ENCODE measurements at regions not wholly inside any gene's neighbourhood (a gene's known extent, or its start where the extent isn't known, plus 50 kb on each side); places are given as distances from the start of the nearest gene placed in this dataset.

DNA sequence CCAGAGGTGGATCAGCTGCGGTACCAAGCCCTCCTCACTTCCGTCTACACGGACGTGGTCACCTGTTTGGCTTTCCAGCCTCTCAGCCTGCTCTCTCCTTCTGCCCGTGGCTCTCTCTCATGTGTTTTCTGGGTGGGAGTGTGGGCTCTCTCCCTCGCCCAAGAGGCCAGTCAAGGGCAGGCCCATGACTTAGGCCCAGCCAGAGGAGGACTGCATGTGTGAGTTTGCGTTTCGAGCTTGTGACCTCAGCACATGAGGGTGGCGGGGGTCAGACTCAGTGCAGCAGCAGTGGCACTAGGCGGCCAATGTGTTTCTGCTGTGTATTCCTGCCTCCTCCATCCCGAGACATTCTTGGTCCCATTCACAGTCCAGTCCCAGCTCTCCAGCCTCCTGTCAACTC, 82.5 kb upstream of the SMIM23 start:
- no peaks in the 10 kb centered on the region for H3K36me3 ChIP-seq
- 93 to 94% methylated on average over 11 of the region's 11 CpGs for WGBS, 2 donors
- DNase-seq (no peak), ATAC-seq (no peak)
- TF ChIP-seq, protein P1, sequence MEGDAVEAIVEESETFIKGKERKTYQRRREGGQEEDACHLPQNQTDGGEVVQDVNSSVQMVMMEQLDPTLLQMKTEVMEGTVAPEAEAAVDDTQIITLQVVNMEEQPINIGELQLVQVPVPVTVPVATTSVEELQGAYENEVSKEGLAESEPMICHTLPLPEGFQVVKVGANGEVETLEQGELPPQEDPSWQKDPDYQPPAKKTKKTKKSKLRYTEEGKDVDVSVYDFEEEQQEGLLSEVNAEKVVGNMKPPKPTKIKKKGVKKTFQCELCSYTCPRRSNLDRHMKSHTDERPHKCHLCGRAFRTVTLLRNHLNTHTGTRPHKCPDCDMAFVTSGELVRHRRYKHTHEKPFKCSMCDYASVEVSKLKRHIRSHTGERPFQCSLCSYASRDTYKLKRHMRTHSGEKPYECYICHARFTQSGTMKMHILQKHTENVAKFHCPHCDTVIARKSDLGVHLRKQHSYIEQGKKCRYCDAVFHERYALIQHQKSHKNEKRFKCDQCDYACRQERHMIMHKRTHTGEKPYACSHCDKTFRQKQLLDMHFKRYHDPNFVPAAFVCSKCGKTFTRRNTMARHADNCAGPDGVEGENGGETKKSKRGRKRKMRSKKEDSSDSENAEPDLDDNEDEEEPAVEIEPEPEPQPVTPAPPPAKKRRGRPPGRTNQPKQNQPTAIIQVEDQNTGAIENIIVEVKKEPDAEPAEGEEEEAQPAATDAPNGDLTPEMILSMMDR (IDR thresholded peaks at IDR 0.05), result no peak
- H3K4me3 ChIP-seq, result no peak overlapping the region
- peaks cover 0 to 23% (median 0%) of the 10 kb centered on the region in 9 donors for H3K4me1 ChIP-seq
- H3K27me3 ChIP-seq, result no peaks in the 10 kb centered on the region
- no peak overlapping the region for H3K27ac ChIP-seq
- no peaks in the 10 kb centered on the region for H3K9me3 ChIP-seq
- intact Hi-C loops (cut with DNase I), result no loop called here

DNA sequence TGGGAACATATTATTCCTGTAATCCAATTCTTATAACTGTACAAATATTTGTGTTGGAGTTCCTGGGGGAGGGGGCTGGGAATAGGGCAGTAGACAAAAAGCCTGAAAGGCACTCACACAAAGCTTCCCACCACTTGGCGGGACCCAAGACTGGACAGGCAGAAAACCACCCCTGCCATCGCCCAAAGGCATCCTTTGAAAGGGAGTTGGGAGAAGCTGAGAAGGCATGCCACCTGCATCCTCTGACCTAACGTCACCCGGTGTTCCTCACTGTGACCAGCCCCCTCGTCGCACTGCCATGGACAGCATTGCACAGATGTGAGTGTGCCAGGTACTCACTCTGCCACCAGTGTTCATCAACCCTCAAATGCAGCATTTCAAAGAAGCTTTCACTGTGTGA, 80.6 kb upstream of the SMIM23 start:
- WGBS, 2 donors, result 92 to 95% methylated on average over 6 of the region's 6 CpGs
- no peaks in the 10 kb centered on the region for H3K36me3 ChIP-seq
- no peaks in the 10 kb centered on the region for H3K9me3 ChIP-seq
- DNase-seq, result no peak
- no peak overlapping the region for H3K27ac ChIP-seq
- H3K4me3 ChIP-seq, result no peak overlapping the region
- intact Hi-C loops (cut with DNase I), result no loop called here
- H3K27me3 ChIP-seq, result no peaks in the 10 kb centered on the region
- H3K4me1 ChIP-seq, result peaks cover 0 to 26% (median 0%) of the 10 kb centered on the region in 9 donors
- ATAC-seq, result no peak
- TF ChIP-seq, protein P1 (IDR thresholded peaks at IDR 0.05), result no peak

GRCh38 chr5:171705830-171706468, 79.7 kb upstream of the SMIM23 start:
- peaks cover 0 to 26% (median 4%) of the 10 kb centered on the region in 9 donors for H3K4me1 ChIP-seq
- H3K36me3 ChIP-seq, result no peaks in the 10 kb centered on the region
- H3K27me3 ChIP-seq, result no peaks in the 10 kb centered on the region
- H3K27ac ChIP-seq, result no peak overlapping the region
- intact Hi-C loops (cut with DNase I), result no loop called here
- no peaks in the 10 kb centered on the region for H3K9me3 ChIP-seq
- no peak for ATAC-seq
- TF ChIP-seq, protein P1 (IDR thresholded peaks at IDR 0.05), result no peak
- no peak overlapping the region for H3K4me3 ChIP-seq
- 84 to 89% methylated on average over 7 of the region's 7 CpGs for WGBS, 2 donors
- no peak for DNase-seq

DNA sequence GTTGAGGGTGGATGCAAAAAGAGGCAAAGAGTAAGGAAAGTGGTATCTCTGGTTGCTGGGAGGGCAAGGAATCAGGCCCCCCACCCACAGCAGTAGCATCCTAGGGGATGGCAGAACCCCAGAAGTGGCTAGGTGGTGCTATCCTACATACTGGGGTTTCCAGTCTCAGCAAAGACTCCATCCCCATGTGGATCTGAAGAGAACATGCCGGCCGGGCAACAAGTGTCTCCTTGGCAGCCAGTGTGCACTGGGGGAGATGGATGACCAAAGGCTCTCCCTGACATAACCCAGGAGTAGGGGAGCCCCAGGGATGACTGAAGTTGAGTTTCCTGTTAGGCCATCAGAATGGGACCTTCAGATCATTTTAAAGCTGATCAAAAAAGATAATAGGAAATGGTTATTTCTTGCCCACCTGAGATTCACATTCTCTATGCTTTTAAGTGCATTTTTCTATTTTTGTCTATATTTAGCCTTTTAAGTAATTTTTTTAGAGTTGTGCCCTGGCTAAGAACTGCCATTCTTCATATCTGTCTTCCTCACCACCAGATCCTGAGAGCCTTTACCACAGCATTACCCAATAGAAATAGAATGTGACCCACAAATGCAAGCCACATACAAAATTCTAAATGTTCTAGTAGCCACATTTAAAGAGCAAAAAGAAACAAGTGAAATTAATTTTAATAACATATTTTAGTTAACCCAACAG, 78.7 kb upstream of the SMIM23 start:
- intact Hi-C loops (cut with DNase I), result no loop called here
- H3K4me1 ChIP-seq, result peaks cover 0 to 18% (median 4%) of the 10 kb centered on the region in 9 donors
- no peaks in the 10 kb centered on the region for H3K27me3 ChIP-seq
- H3K36me3 ChIP-seq, result no peaks in the 10 kb centered on the region
- no peak overlapping the region for H3K27ac ChIP-seq
- 76 to 95% methylated on average over 2 of the region's 2 CpGs for WGBS, 2 donors
- peak in 1 of 2 donors; percentile 2 for DNase-seq
- no peaks in the 10 kb centered on the region for H3K9me3 ChIP-seq
- ATAC-seq, result no peak
- no peak overlapping the region for H3K4me3 ChIP-seq
- TF ChIP-seq, protein P1 (IDR thresholded peaks at IDR 0.05), result no peak
